ENCODE measurements at regions not wholly inside any gene's neighbourhood (a gene's known extent, or its start where the extent isn't known, plus 50 kb on each side); places are given as distances from the start of the nearest gene placed in this dataset.
A peak's percentile ranks its signal among the peaks of the same experiment; 100 is the strongest.

DNA sequence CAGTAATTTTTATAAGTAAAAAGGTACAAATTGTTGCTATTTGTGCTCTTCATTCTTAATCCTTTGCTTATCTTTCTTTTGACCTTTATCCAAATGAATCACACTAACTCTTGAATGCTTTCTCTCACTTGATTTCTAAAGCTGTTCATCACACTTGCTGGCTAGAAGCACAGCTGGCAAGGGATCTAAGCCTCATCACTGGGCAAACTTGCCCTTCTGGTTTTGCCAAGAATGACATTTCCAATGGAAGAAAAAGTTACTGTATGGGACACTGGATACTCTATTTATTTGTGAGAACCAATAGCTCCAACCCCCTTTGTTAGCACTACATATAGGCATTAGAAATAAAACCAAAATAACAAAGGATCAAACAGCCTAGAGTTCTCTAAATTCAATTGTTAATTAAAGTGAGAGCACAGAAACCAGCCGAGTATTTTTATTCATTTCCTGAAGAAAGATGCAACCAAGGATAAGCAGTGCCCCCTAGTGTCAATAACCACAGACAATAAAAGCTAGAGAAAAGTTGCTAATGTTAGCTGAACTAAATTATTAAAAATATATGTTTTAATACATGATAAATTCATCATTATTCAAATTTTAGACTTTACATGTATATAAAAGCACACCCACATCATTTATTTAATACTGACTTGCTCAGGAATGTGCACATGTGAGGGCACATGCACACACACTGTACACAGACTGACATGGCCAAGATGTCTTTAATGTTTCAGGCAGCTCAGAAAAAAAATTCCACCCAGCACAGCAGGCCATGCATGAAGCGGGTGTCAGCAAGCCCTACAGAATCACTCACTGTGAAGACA lies 59.8 kb upstream of the POU5F2 start:
- DNase-seq (ENCODE audit: low read depth), result peak; percentile 83

DNA sequence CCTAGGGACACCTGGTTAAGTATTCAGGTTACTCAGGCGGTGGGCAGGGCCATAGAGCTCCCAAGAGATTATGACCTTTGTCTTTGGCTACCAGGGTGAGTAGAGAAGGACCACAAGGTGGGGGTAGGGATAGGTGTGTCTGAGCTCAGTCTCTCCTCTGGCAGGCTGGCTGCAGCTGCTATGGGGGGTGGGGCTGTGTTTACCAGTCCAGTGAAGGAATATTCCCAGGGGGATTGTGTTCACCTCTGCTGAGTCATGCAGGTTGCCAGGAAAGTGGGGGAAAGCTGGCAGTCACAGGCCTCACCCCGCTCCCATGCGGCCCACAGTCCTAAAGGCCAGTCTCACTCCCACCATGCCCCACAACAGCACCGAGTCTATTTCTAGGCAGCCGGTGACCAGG lies 53.6 kb upstream of the POU5F2 start:
- peak; percentile 60 for DNase-seq (ENCODE audit: low read depth)

DNA sequence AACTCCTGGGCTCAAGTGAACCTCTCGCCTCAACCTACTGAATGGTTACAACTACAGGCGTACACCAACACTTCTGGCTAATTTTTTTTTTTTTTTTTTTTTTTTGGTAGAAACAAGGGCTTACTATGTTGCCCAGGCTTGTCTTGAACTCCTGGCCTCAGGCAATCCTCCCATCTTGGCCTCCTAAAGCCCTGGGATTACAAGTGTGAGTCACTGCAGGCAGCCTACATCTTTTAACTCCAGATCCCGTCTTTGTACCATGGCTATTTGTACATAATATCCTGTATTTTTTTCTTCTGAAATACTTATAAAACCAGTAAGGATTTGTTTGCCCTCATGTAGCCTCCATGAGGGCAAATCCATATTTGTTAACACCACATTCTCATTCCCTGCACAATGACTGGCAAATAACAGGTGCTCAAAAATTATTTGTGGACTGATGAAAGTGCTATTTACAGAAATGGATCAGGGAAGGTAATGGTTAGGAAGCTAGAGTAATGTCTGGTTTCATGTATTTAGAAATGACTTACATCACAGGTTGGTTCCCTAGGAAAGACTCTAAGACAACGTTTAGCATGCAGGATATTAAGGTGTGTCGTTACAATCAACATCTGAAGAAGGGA lies 51.9 kb upstream of the POU5F2 start:
- DNase-seq (ENCODE audit: low read depth), result peak; percentile 65

DNA sequence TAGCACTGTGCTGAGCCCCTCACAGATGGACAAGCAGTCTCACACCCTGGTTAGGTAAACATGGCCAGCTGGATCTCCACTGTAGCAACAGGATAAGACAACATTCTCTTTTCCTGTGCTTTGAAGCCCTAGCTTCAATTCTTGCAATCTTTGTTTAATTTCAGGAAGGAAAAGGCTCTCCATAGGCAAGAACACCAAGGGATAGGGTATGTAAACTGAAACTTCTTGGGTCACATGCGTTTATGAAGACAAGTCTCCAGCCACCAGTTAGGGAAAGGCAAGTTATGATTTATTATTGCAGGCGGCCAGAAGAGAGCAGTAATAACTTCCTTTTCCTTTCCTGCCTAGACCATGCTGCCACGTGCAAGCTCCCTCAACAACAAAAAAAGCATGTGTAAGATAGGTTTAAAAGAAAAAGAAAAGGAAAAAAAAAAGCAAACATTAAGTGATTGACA lies 50.1 kb upstream of the POU5F2 start:
- peak; percentile 5 for DNase-seq (ENCODE audit: low read depth)

All from myocyte (in vitro differentiated cells).